ENCODE measurements at regions not wholly inside any gene's neighbourhood (a gene's known extent, or its start where the extent isn't known, plus 50 kb on each side); places are given as distances from the start of the nearest gene placed in this dataset.
"Not testable (repeated sequence)": the region's sequence is repeated elsewhere in the genome, so short reads cannot be mapped to it uniquely, and the experiment has no call there.

- Mint-ChIP-seq H3K4me3 (no peak overlapping the region), H3K9me3 (no peaks in the 10 kb centered on the region), H3K27ac (no peak overlapping the region), H3K27me3 (peaks cover 5% of the 10 kb centered on the region), H3K36me3 (no peaks in the 10 kb centered on the region), H3K4me1 (no peaks in the 10 kb centered on the region)
Observed at GRCh38 chr1:157367091-157367739, 185.1 kb downstream of the FCRL5 start.

- Mint-ChIP-seq H3K4me1 (no peaks in the 10 kb centered on the region), H3K27me3 (peaks cover 2% of the 10 kb centered on the region), H3K9me3 (no peaks in the 10 kb centered on the region), H3K4me3 (no peak overlapping the region), H3K27ac (no peak overlapping the region), H3K36me3 (no peaks in the 10 kb centered on the region)
Observed at GRCh38 chr1:157364612-157365011, 187.7 kb downstream of the FCRL5 start.

GRCh38 chr1:157363660-157364140 lies 188.6 kb downstream of the FCRL5 start:
- no peak overlapping the region for H3K27ac Mint-ChIP-seq
- H3K4me3 Mint-ChIP-seq = no peak overlapping the region
- no peaks in the 10 kb centered on the region for H3K9me3 Mint-ChIP-seq
- H3K4me1 Mint-ChIP-seq = no peaks in the 10 kb centered on the region
- H3K36me3 Mint-ChIP-seq = no peaks in the 10 kb centered on the region
- peaks cover 2% of the 10 kb centered on the region for H3K27me3 Mint-ChIP-seq

GRCh38 chr1:157360023-157360390 lies 192.3 kb downstream of the FCRL5 start:
- Mint-ChIP-seq H3K4me3 (no peak overlapping the region), H3K27me3 (peaks cover 2% of the 10 kb centered on the region), H3K9me3 (no peaks in the 10 kb centered on the region)

GRCh38 chr1:157359314-157360022 lies 192.8 kb downstream of the FCRL5 start:
- H3K27me3 Mint-ChIP-seq = peaks cover 2% of the 10 kb centered on the region
- no peak overlapping the region for H3K27ac Mint-ChIP-seq
- H3K9me3 Mint-ChIP-seq = no peaks in the 10 kb centered on the region
- H3K4me1 Mint-ChIP-seq = no peaks in the 10 kb centered on the region
- H3K4me3 Mint-ChIP-seq = no peak overlapping the region
- H3K36me3 Mint-ChIP-seq = no peaks in the 10 kb centered on the region

More at GRCh38 chr1:157360023-157360390, 192.3 kb downstream of the FCRL5 start:
- no peaks in the 10 kb centered on the region for H3K36me3 Mint-ChIP-seq
- no peaks in the 10 kb centered on the region for H3K4me1 Mint-ChIP-seq
- no peak overlapping the region for H3K27ac Mint-ChIP-seq

- Mint-ChIP-seq H3K9me3 (no peaks in the 10 kb centered on the region), H3K27ac (no peak overlapping the region), H3K4me1 (no peaks in the 10 kb centered on the region), H3K27me3 (peaks cover 2% of the 10 kb centered on the region), H3K4me3 (no peak overlapping the region), H3K36me3 (no peaks in the 10 kb centered on the region)
Observed at GRCh38 chr1:157357111-157357510, 195.2 kb downstream of the FCRL5 start.

GRCh38 chr1:157356601-157357000 lies 195.7 kb downstream of the FCRL5 start:
- no peaks in the 10 kb centered on the region for H3K36me3 Mint-ChIP-seq

GRCh38 chr1:157353546-157353945 lies 198.8 kb downstream of the FCRL5 start:
- Mint-ChIP-seq H3K4me3 (no peak overlapping the region), H3K27me3 (peaks cover 11% of the 10 kb centered on the region), H3K9me3 (no peaks in the 10 kb centered on the region), H3K27ac (no peak overlapping the region), H3K36me3 (peaks cover 2% of the 10 kb centered on the region), H3K4me1 (no peaks in the 10 kb centered on the region)

More at GRCh38 chr1:157356601-157357000, 195.7 kb downstream of the FCRL5 start:
- H3K4me1 Mint-ChIP-seq = no peaks in the 10 kb centered on the region
- no peaks in the 10 kb centered on the region for H3K9me3 Mint-ChIP-seq
- no peak overlapping the region for H3K27ac Mint-ChIP-seq
- no peak overlapping the region for H3K4me3 Mint-ChIP-seq
- peaks cover 2% of the 10 kb centered on the region for H3K27me3 Mint-ChIP-seq

GRCh38 chr1:157352817-157353408 lies 199.4 kb downstream of the FCRL5 start:
- Mint-ChIP-seq H3K27ac (no peak overlapping the region), H3K4me3 (no peak overlapping the region), H3K9me3 (no peaks in the 10 kb centered on the region), H3K27me3 (peaks cover 11% of the 10 kb centered on the region), H3K4me1 (no peaks in the 10 kb centered on the region), H3K36me3 (peaks cover 2% of the 10 kb centered on the region)

- Mint-ChIP-seq H3K4me1 (no peaks in the 10 kb centered on the region), H3K27ac (no peak overlapping the region), H3K9me3 (no peaks in the 10 kb centered on the region), H3K4me3 (no peak overlapping the region), H3K36me3 (peaks cover 2% of the 10 kb centered on the region), H3K27me3 (peaks cover 11% of the 10 kb centered on the region)
Observed at GRCh38 chr1:157352216-157352615, 200.1 kb downstream of the FCRL5 start.

GRCh38 chr1:157351800-157352199 lies 200.5 kb downstream of the FCRL5 start:
- not testable (repeated sequence) for H3K9me3 Mint-ChIP-seq

GRCh38 chr1:157348538-157349480 lies 203.5 kb downstream of the FCRL5 start:
- Mint-ChIP-seq H3K27ac (no peak overlapping the region), H3K9me3 (no peaks in the 10 kb centered on the region), H3K4me3 (no peak overlapping the region), H3K4me1 (no peaks in the 10 kb centered on the region), H3K27me3 (peaks cover 24% of the 10 kb centered on the region), H3K36me3 (peaks cover 2% of the 10 kb centered on the region)

More at GRCh38 chr1:157351800-157352199, 200.5 kb downstream of the FCRL5 start:
- peaks cover 12% of the 10 kb centered on the region for H3K27me3 Mint-ChIP-seq
- H3K4me1 Mint-ChIP-seq, H3K27ac Mint-ChIP-seq, H3K4me3 Mint-ChIP-seq, H3K36me3 Mint-ChIP-seq: not testable (repeated sequence)

- Mint-ChIP-seq H3K27me3 (peaks cover 26% of the 10 kb centered on the region), H3K9me3 (no peaks in the 10 kb centered on the region), H3K27ac (no peak overlapping the region), H3K4me1 (no peaks in the 10 kb centered on the region), H3K36me3 (peaks cover 2% of the 10 kb centered on the region), H3K4me3 (no peak overlapping the region)
Observed at GRCh38 chr1:157347506-157347905, 204.8 kb downstream of the FCRL5 start.

GRCh38 chr1:157337785-157338184 lies 199.6 kb upstream of the ETV3 start:
- not testable (repeated sequence) for H3K27ac Mint-ChIP-seq, H3K36me3 Mint-ChIP-seq, H3K9me3 Mint-ChIP-seq, H3K4me1 Mint-ChIP-seq, H3K4me3 Mint-ChIP-seq
- peaks cover 17% of the 10 kb centered on the region for H3K27me3 Mint-ChIP-seq

- Mint-ChIP-seq H3K9me3 (peaks cover 5% of the 10 kb centered on the region), H3K27me3 (peaks cover 21% of the 10 kb centered on the region), H3K27ac (no peak overlapping the region), H3K4me1 (no peaks in the 10 kb centered on the region), H3K36me3 (no peaks in the 10 kb centered on the region), H3K4me3 (no peak overlapping the region)
Observed at GRCh38 chr1:157335056-157335455, 196.9 kb upstream of the ETV3 start.
